NCI-H187 treated with DMSO at 0.1 percent for 48 hours (cell line): ENCODE measurements at regions not wholly inside any gene's neighbourhood (a gene's known extent, or its start where the extent isn't known, plus 50 kb on each side); places are given as distances from the start of the nearest gene placed in this dataset.

Experiments
- DNase-seq: peaks from one replicate; lab custom pipeline; 2025; lab: John Stamatoyannopoulos, UW

DNA sequence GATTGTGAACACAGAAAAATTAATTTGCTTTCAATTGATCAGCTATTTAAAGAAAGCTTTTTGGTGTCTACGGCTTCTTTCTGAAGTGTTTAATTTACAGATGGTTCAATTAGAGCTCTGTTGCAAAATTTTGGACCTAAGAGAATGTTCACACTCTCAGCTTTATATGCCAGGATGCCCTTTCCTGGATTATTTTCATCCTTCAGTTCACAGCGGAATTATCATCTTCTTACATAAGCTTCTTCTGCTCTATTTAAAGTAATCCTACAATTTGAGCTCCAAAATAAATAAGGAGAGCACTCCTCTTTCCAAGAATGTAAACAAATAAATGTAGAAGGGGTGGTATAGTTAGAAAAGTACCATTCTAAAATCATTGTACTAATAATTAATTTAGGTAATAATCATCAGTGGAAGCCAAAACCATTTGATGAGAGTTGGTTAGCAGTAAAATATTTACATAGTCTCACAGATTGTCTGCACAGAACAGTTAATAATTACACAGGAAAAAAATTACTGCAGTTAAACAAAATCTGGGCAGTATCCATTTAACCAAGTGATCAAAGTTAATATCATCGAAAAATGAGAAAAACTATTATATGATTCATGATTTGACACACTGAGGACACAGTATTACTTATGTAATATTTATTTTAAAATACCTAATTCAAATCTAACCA lies 298.0 kb upstream of the TMEM229A start:
- no peak for DNase-seq

DNA sequence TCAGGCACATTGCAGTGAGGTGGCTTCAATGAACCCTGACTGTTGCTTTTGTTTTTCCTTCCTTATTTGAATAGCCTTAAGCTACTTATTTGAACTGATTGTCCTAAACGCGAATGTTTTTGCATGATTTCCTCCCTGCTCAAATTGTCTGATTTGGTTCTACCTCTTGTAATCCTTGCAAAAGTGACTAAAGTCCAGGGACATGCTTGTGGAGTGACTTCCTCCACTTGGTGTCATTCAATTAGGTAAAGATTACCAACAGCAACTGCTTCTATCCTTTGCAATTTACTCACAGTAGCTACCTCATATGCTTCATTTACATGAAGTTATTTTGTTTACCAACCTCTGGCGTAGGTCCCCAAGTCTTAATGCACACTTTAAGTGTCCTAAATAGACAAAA lies 295.9 kb upstream of the TMEM229A start:
- DNase-seq, result no peak

DNA sequence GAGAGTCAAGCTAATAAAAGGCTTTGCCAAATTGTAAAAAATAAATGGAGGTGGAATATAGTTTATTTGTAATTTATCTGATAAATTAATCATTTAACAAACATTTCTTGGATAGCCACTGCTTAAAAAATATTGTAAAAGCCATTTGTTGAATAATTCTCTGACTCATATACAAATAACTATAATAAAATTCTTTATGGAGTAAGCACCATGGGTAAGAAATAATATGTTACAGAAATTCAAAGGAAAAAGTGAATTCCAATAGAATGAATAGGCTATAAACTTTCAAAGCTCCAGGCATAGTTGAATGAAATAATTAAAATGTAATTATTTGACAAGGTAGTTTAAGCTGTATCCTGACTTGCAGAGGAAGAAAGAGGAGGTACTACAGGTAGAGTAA lies 291.4 kb upstream of the TMEM229A start:
- DNase-seq, result no peak

DNA sequence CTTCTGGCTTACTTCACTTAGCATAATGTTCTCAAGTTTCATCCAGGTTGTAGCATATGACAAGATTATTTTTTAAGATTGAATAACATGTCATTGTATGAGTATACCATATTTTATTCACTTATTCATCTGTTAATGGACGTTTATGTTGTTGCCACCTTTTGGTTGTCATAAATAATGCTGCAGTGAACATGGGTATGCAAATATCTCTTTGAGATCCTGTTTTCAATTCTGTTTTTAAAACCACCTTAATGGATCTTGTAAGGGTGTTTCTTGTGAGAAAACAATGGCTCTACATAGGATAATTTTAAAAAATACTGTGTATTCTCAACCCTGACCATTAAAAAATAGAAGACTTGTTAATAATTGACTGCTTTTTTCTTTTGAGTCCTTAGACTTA lies 290.7 kb upstream of the TMEM229A start:
- no peak for DNase-seq

DNA sequence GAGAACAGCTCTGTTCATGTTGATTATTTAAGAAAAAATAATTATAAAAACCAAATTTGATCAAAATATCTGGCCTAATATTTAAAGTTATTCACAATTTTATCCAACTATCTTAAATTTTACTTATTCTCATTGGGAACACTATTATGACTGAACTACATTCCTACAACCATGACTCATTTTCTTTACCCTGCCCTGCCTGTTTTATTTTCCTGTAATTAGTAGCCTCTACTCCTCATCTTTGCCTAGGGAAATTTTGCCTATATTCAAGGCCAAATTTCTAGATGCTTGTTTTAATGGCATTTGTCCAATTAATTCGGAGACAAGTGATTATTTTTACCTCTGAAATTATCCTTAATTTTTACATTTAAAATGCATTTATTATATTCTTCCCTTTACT lies 289.7 kb upstream of the TMEM229A start:
- no peak for DNase-seq

DNA sequence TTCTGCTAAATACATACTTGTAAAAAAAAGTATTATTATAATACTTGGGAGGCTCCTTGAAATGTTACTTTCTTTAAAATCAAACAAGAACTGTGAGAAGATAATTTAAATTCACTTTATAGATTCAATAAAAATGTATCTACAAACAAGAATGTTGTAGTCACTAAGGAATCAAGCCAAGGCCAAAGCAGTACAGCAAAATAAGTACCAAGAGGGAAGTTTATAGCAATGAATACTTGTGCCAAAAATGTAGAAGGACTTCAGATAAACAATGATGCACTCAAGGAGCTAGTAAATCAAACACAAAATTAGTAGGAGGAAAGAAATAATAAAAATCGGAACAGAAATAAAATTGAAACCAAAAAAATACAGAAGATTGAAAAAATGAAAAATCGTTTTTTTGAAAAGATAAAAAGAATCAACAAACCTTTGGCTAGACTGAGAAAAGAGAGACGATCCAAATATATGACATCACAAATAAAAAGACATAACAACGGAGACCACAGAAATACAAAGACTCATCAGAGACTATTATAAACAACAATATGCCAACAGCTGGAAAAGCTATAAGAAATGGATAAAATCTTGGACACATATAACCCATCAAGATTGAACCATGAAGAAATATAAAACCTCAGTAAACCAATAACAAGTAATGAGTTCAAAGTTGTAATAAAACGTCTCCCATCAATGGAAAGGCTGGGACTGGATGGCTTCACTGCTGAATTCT lies 286.0 kb upstream of the TMEM229A start:
- no peak for DNase-seq

DNA sequence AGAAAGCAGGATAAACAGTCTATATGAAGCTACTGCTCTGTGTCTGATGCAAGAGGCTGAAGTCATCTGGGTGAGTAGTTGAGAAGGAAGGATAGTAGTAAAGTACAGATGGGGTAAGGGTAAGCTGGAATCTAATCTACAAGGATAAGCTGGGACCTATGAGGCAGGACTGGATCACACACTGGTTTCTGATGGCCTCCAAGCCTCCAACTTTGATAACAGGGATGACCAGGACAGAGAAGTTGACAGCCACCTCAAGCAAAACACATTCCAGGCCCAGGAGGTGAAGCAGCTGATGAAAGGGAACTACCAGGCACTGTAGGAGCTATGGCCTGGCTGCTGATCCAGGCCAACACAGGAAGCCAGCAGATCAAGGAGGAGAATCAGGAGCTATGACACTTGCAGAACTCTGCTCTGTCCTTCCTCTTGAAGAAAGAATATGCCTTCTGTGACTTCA lies 278.1 kb upstream of the TMEM229A start:
- no peak for DNase-seq

DNA sequence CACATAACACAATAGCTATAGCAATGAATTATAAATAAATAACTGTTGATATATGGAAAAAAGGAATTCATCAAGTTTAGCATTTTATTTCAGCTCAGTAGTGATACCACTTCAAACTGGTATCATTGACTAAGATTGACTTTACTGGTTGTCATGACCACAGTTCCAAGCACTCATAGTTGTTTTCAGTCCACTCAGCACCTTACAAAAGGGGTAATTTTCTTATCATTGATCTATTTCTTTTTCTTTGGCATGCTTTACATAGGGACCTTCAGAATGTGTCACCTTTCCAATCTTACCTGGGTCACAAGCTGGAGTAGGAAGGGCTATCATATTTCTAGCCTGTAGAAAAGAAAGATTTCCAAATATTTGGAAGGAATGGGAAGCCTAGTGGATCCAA lies 275.5 kb upstream of the TMEM229A start:
- DNase-seq, result no peak

DNA sequence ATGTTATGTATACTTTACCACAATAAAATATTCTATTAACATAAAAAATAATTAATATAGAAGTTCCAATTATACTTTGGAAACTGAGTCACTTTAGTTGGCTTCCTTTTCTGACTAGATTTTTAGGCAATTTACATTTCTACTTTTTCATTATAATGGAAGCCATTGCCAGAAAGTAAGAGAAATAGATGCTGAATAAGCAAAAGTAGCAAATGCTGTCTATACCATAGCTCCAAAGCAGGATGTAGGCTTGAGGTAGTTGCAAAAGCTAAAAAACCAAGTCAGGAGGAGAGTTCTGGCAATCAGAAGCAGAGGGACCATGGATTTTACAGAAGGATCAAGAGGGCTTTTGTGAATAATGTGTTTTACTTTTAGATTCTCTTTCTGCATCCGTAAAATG lies 262.4 kb upstream of the TMEM229A start:
- no peak for DNase-seq

DNA sequence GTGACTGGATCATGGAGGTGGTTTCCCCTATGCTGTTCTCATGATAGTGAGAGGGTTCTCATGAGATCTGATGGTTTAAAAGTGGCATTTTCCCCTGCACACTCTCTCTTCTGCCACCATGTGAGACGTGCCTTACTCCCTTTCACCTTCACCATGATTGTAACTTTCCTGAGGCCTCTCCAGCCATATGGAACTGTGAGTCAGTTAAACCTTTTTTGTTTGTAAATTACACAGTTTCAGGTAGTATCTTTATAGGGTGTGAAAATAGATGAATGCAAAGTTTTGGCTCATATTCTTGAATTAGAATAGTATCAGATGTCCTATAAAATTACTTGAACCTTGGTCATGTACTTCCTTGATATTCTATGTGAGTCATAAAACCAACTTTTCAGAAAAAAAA lies 252.1 kb upstream of the TMEM229A start:
- no peak for DNase-seq

DNA sequence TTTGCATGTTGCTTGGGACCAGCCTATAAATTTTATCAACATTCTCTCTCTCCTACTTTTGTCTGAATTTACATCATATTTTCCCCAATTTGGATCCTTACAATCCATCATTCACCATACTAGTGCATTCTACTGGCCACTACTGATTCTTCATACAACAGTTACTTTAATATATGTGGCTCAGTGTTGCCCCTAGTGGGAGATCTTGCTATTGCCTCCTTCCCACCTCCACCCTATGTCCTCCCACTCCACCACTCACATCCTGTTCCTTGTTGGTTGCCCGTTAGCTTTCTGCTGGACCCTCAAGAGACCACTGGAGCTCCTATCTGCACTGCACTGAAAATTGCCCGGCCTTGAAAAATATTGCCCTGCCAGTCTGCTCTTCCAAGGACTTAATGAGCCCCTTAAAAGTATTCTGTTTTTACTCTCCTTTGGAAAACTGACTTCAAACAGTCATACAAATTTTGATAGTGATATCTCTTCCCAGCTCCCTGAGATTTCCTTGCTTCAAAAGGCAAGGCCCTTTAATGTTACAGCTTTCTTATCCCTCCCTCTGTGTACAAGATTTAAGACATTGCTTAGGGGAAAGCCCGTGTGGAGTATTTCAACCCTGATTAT lies 243.2 kb upstream of the TMEM229A start:
- no peak for DNase-seq

DNA sequence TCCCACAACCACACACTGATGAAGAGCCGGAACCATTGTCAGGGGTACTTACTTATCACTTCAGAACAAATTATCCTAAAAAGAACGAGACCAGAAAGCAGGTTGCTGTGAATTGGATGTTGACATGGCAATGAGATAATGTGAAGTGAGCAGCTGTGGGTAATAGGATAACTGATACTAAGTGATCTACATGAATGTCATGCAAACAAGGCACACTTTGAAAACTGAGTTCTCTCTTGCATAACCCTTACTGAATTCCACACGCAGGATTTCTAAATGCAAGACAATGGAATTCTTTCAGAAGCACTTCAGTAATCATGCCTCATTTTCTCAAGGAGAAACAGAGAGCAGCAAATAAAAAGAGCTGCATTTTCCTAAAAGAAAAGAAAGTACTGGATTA lies 242.5 kb upstream of the TMEM229A start:
- DNase-seq, result peak; percentile 78

DNA sequence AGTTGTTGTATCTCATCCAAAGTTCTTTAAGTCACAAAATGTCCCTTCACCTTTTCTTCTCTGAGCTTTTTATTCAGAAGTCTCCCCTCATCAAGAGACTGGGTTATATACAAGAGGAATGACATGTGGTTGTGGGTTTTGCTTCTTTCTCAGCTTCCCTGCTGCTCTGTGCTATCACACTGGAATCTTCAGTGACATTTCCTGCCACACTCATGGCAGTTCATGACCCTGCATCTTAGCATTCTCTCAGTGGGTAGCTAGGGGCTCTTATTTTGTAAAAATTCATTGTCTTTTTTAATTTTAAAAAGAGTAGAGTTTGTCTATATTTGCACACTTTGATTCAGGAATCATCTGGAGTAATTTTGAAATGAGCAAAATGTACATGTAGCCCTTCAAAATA lies 236.9 kb upstream of the TMEM229A start:
- DNase-seq, result no peak

DNA sequence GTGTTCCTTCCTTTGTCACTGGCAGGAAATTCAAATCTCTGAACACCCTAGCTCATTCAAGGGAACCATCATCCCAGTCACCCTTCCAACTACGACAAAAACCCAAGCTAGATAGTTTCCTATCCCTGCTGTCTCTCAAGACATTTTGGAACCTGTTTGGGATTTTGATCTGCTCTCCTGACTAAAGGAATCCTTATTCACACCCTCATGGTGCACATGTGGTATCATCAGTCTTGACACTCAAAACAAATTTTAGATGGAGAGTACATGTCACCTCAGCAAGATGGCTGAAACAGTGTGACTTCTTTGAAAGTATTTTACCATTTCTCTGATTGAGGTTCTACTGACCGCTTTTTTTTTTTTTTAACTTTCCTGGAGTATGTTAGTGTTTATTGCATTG lies 234.3 kb upstream of the TMEM229A start:
- DNase-seq, result no peak

DNA sequence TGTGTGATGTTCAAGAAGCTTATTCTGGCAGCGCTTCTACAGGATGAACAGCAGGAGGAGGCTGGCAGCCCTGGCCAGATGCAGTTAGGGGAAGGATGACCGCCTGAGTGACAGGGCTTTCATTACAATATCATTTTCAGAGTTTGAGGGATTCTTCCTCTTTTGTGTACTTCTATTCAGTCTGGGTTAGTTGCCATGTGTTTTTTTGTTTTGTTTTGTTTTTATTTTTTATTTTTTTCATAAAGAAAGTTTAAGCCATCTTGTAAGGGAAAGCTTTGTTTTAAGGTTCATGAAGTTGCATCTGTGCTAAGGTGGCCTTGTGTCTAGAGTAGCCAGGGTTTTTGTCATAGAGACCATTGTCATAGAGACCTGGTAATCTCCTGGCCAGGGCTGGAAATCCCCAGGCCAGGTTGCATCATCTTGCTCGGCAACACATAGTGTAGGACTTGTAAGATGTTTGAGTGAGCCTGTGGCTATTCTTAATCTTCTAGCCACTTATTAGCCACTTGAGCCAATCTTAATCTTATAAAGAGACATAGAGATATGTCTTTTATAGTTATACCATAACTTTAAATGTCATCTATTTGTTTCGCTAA lies 230.5 kb upstream of the TMEM229A start:
- DNase-seq, result no peak

DNA sequence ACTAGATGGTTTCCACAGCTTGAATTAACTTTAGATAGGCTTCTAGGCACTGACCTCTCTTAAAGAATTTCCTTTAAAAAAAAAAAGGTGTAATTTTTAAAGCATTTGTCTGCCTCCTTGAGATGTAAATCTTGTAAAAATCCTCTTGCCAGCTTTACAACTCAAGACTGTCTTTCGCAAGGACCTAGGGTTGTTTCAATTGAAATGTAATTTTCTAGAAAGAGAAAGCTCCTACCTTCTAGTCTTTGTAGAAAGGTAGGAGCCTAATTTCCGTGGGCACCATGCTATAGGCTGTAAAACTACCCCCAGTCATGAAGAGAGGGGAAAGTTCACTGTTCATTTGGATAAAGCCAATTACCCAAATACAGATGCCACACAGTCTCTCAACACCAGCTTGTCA lies 228.8 kb upstream of the TMEM229A start:
- DNase-seq, result no peak

DNA sequence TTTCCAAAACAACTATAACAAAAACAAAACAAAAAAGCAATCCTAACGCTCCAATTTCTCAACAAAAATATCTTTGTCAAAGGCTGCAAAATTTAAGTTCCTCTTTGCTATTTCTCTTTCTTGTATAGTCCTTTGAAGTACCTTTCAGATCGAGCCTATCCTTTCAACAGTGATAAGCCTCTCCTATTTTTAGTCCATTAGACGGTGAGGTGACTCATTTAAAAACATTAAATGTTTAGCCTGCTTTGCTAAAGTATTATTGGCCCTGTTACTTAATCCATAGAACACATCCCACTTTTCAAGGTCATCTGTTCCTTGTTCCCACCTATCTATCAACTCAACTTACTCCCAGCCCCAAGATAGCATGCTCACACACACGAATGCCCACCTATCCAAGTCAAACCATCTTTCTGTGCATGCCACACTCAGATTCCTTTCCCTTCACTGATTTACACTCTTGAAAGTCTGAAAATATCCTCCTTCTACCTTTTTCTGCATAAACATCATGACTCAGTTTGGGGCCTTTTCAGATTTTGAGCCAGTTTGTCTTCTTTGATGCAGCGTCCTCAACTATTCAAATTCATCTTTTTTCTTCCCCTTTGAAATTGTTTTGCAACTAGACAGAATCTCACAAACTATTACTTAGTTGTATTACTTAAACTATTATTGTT lies 224.9 kb upstream of the TMEM229A start:
- DNase-seq, result no peak

DNA sequence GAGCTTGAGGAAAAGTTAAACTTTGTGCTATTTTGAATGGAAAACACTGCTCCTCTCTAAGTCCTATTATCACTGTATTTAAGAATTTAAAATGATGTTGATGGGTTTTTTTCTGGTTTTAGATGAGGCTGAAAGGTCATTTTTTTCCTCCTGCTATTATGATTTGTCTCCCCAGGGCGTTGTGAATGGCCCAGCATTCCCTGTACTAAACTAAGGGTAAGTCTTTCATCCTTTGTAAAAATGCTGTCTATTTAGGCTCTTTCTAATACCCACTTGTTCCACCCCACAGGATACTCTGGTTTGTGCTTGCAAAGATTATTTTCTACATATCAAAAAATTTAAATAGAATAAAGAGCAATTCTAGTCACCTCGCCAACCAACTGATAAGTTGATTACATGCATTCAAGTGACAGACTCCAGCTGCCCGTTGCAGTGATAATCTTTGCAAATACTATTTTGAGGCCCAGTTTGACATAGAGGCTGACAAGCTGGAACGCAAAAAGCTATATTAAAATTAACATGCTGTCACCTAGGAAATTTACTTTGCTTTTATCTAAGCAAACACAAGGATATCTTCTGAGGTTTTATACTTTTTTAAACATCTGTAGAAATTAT lies 222.3 kb upstream of the TMEM229A start:
- no peak for DNase-seq

DNA sequence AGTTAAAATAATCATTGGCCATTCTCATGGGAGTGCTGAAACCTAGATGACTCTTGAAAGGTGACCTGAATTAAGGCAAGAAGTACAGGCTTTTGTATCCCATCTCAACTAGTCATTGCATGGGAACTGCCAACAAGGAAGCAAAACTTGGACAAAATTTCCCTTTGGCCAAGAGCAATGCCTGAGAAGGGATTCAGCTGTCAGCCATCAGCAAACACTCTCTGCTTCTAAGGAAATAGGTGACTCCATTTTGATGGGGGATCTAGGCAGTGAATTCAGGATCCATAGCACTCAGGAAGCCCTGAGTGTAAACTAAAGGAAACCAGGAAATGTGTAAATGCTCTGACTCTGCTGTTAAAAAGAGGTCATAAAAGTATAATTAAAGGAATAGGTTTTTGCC lies 221.5 kb upstream of the TMEM229A start:
- DNase-seq, result no peak

DNA sequence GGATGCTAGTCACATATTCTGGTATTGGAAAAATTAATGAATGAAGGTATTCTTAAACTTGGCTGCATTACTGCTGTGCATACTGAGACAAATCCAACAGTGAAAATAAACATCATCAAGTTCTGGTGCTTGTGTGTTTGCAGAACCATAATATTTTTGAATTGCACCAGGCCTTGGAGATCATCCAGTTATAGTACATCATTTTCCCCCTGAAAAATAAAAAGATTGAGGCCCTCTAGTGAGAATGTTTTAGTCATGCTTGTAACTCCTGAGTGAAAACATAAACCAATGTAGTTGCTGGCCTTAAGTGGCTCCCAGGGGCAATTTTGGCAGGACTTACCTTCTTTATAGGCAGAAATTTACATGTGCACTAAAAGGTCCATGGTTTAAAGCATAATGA lies 218.8 kb upstream of the TMEM229A start:
- DNase-seq, result no peak

DNA sequence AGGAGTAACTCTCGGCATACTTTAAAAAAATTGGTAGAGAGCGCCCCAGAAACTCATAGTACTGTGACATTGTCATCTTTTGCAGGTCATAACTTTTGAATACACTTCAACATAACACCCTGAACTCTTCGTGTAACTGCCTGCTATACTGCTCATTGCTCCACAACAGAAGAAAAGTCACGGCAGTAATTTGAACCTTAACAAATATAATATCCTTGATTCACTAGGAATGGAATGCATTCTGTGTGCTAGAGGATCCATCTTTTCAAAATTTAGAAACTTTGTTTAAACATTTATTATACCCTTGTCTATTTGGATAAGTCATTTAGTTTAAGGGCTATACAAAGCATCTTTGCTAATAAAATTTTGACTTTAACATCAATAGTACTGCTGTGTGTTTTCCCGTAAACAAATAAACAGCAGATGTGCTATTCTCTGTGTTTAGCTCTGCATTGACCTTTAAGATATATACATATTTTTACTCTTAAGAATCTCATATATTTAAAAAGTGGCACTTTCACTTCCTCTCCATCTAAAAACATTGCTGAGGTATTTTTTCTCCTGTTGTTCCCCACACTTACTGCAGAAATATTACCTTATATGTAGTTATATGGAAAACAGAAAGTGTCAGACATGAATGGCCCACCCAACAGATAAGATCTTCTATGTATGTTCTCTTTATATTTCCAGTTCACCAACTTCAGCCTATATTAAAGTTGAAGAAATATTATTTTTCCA lies 217.6 kb upstream of the TMEM229A start:
- no peak for DNase-seq
